ENCODE measurements at regions not wholly inside any gene's neighbourhood (a gene's known extent, or its start where the extent isn't known, plus 50 kb on each side); places are given as distances from the start of the nearest gene placed in this dataset.
A peak's percentile ranks its signal among the peaks of the same experiment; 100 is the strongest.

- Histone ChIP-seq H3K9me1 (ENCODE audit: control insufficient read depth, insufficient read depth, low read length) (no peaks in the 10 kb centered on the region), H3K36me3 (ENCODE audit: control insufficient read depth, insufficient read depth, low read length) (no peaks in the 10 kb centered on the region), H3K27me3 (ENCODE audit: control insufficient read depth in 2 of 2, insufficient read depth in 2 of 2, low read length in 2 of 2) (no peaks in the 10 kb centered on the region), H4K20me1 (replicated peaks; ENCODE audit: control insufficient read depth, insufficient read depth, low read length) (no peaks in the 10 kb centered on the region), H3K4me3 (no peak overlapping the region), H3K4me1 (replicated peaks in 1 of 2; ENCODE audit: control insufficient read depth in 2 of 2, insufficient read depth in 2 of 2, low read length in 2 of 2) (no peaks in the 10 kb centered on the region; a peak in 2 of 5 replicates), H3K4me2 (ENCODE audit: insufficient read depth, low read length) (no peak overlapping the region), H2AFZ (ENCODE audit: low read depth, low read length) (peak overlapping the region; percentile 36; the same call in 1 of the 2 replicates), H3K9ac (ENCODE audit: insufficient read depth in 1 of 2, low read depth in 2 of 2, low read length in 2 of 2) (no peak overlapping the region), H3K9me3 (replicated peaks; ENCODE audit: control insufficient read depth, insufficient read depth, low read depth, low read length) (no peaks in the 10 kb centered on the region), H3K79me2 (ENCODE audit: control insufficient read depth, insufficient read depth, low read length) (no peaks in the 10 kb centered on the region), H3K27ac (ENCODE audit: extremely low read depth, low read depth, low read length) (no peak overlapping the region)
- POLR2A ChIA-PET = no interaction called here
- CTCF ChIA-PET (ENCODE audit: low intra/inter-chr PET ratio) = no interaction called here
- in situ Hi-C loops (cut with MboI) = no loop called here
- no peak for ATAC-seq
- intact Hi-C loops (cut with micrococcal nuclease) = no loop called here
- WGBS (ENCODE audit: insufficient coverage, low coverage, missing lambda C conversion rate) = 9% methylated on average over 4 of the region's 4 CpGs
- no peak for FAIRE-seq
- no peak for DNase-seq (ENCODE audit: extremely low read depth in 1 of 4, low spot score in 3 of 4)
- BruUV-seq (replicated peaks) = no TSS peak
- no peak for TF ChIP-seq MLX (CRISPR knock-in tag; conservative IDR thresholded peaks at IDR 0.05)
- TF ChIP-seq IRF2 (CRISPR knock-in tag; IDR thresholded peaks at IDR 0.05) = no peak
- no peak for TF ChIP-seq ETV6 (IDR thresholded peaks at IDR 0.05; ENCODE audit: borderline replicate concordance in 1 of 2, low read depth in 2 of 2, low read length in 1 of 2)
- TF ChIP-seq ETV6 (CRISPR knock-in tag; IDR thresholded peaks at IDR 0.05; ENCODE audit: borderline replicate concordance) = no peak
- TF ChIP-seq POLR2H (tag; IDR thresholded peaks at IDR 0.05; ENCODE audit: low read depth) = no peak
- TF ChIP-seq ZNF583 (CRISPR knock-in tag; IDR thresholded peaks at IDR 0.05) = no peak
- TF ChIP-seq CLOCK (CRISPR knock-in tag; IDR thresholded peaks at IDR 0.05; ENCODE audit: borderline replicate concordance) = no peak
- TF ChIP-seq ZNF277 (CRISPR knock-in tag; IDR thresholded peaks at IDR 0.05; ENCODE audit: borderline replicate concordance) = no peak
- TF ChIP-seq EZH2 (IDR thresholded peaks at IDR 0.05; ENCODE audit: borderline replicate concordance, low read depth, low read length) = no peak
- TF ChIP-seq XRCC4 (IDR thresholded peaks at IDR 0.05; ENCODE audit: extremely low read depth, insufficient read depth, insufficient read length) = no peak
- TF ChIP-seq ZKSCAN3 (CRISPR knock-in tag; IDR thresholded peaks at IDR 0.05) = no peak; the same call in 1 of the 2 replicates
- TF ChIP-seq ETS1 (conservative IDR thresholded peaks at IDR 0.05; ENCODE audit: control insufficient read depth, low read depth, low read length) = no peak
- TF ChIP-seq RBM34 (IDR thresholded peaks at IDR 0.05; ENCODE audit: borderline replicate concordance, insufficient read depth, low read length) = no peak
- no peak for TF ChIP-seq HSF4 (CRISPR knock-in tag; IDR thresholded peaks at IDR 0.05; ENCODE audit: borderline replicate concordance)
- no peak for TF ChIP-seq E2F6 (IDR thresholded peaks at IDR 0.05; ENCODE audit: borderline replicate concordance in 1 of 2, extremely low read depth in 1 of 2, insufficient read depth in 1 of 2, insufficient read length in 1 of 2, low read depth in 1 of 2, low read length in 1 of 2, poor library complexity in 1 of 2, severe bottlenecking in 1 of 2)
Observed at GRCh38 chr15:81880314-81880713, 165.5 kb downstream of the MEX3B start.
